GM13976 (cell line): ENCODE measurements at regions not wholly inside any gene's neighbourhood (a gene's known extent, or its start where the extent isn't known, plus 50 kb on each side); places are given as distances from the start of the nearest gene placed in this dataset.

Source experiments
- DNase-seq: peaks from one replicate; pipeline ENCODE4 v3.0.0; 2012; ENCODE audit warnings: low spot score
- CTCF ChIP-seq: IDR thresholded peaks from 2 replicates; pipeline ENCODE4 v1.5.1; 2012; ENCODE audit warnings: borderline replicate concordance, mild to moderate bottlenecking; ENCODE audit not compliant: insufficient read depth; ENCODE audit errors: extremely low read depth, missing control alignments, control extremely low read depth
- in situ Hi-C: fragments of 300-500 bp; cut with MboI; formaldehyde crosslinking; loops from one replicate; pipeline ENCODE4 v1.12.0; 2022; ENCODE audit warnings: low sequenced_read_pairs, mixed read lengths, inconsistent platforms; ENCODE audit not compliant: unreplicated experiment

- DNase-seq: no peak
- in situ Hi-C loops: no loop called here
- no peak for TF ChIP-seq CTCF
These were observed 184.6 kb downstream of the ZFP36L2 start for GRCh38 chr2:43041661-43042360.

- no peak for DNase-seq
- in situ Hi-C loops: no loop called here
- TF ChIP-seq CTCF: no peak
These were observed 185.2 kb downstream of the ZFP36L2 start for GRCh38 chr2:43041173-43041591.

- in situ Hi-C loops: no loop called here
- no peak for TF ChIP-seq CTCF
- peak; percentile 72 for DNase-seq
These were observed 186.1 kb downstream of the ZFP36L2 start for GRCh38 chr2:43040084-43040854.

- DNase-seq: no peak
- TF ChIP-seq CTCF: no peak
- in situ Hi-C loops: no loop called here
These were observed 186.9 kb downstream of the ZFP36L2 start for GRCh38 chr2:43039376-43040080.

GRCh38 chr2:43038696-43039094 is 187.7 kb downstream of the ZFP36L2 start:
- in situ Hi-C loops: no loop called here
- no peak for DNase-seq
- TF ChIP-seq CTCF: no peak

GRCh38 chr2:43038034-43038695 is 188.2 kb downstream of the ZFP36L2 start:
- DNase-seq: no peak
- no peak for TF ChIP-seq CTCF
- in situ Hi-C loops: no loop called here
